HepG2 (cell line): ENCODE measurements at regions not wholly inside any gene's neighbourhood (a gene's known extent, or its start where the extent isn't known, plus 50 kb on each side); places are given as distances from the start of the nearest gene placed in this dataset.

Source experiments
- ATF4 ChIP-seq, 2 experiments: fragments of 450-650 bp in 1 of 2; sonication (generic) in 1 of 2; formaldehyde crosslinking; IDR thresholded peaks; 2 replicates each; pipeline versions ENCODE4 v1.5.0 to v1.8.0; 2020 to 2022; ENCODE audit warnings: mild to moderate bottlenecking in 1 of 2, missing genetic modification reagents in 1 of 2
- HMG20B ChIP-seq: conservative IDR thresholded peaks from 2 replicates; pipeline ENCODE4 v1.6.1; 2016; ENCODE audit warnings: missing genetic modification reagents, missing compliant biosample characterization
- KLF9 ChIP-seq: IDR thresholded peaks from 2 replicates; pipeline ENCODE4 v1.6.1; 2016; ENCODE audit warnings: low read depth
- MAF1 ChIP-seq: sonication (generic); formaldehyde crosslinking; IDR thresholded peaks from 2 replicates; pipeline ENCODE4 v1.5.0; 2020; ENCODE audit warnings: missing genetic modification reagents, borderline replicate concordance
- NR3C1 ChIP-seq: sonication (generic); formaldehyde crosslinking; IDR thresholded peaks from 2 replicates; pipeline ENCODE4 v1.4.0; 2020; ENCODE audit warnings: missing genetic modification reagents
- SMARCC2 ChIP-seq: fragments of 450-650 bp; IDR thresholded peaks from 2 replicates; pipeline ENCODE4 v1.6.1; 2017; ENCODE audit warnings: antibody characterized with exemption, mild to moderate bottlenecking
- TP53 ChIP-seq: sonication (generic); formaldehyde crosslinking; conservative IDR thresholded peaks from 2 replicates; pipeline ENCODE4 v1.4.0; 2020; ENCODE audit warnings: missing genetic modification reagents
- ZKSCAN1 ChIP-seq: fragments of 150-350 bp; IDR thresholded peaks from 2 replicates; pipeline ENCODE4 v1.6.1; 2014; ENCODE audit warnings: low read length
- ZNF20 ChIP-seq: sonication (generic); formaldehyde crosslinking; IDR thresholded peaks from 2 replicates; pipeline ENCODE4 v1.4.0; 2020; ENCODE audit warnings: mild to moderate bottlenecking, moderate library complexity, missing genetic modification reagents
- ZNF280D ChIP-seq: sonication (generic); formaldehyde crosslinking; IDR thresholded peaks from 2 replicates; pipeline ENCODE4 v1.5.1; 2020; ENCODE audit warnings: mild to moderate bottlenecking, missing genetic modification reagents
- ZNF614 ChIP-seq: IDR thresholded peaks from 2 replicates; pipeline ENCODE4 v1.6.1; 2018; ENCODE audit warnings: missing biosample characterization, missing genetic modification reagents, inconsistent platforms, borderline replicate concordance
- ZNF775 ChIP-seq: sonication (generic); formaldehyde crosslinking; IDR thresholded peaks from 2 replicates; pipeline ENCODE4 v1.4.0; 2020; ENCODE audit warnings: missing genetic modification reagents, mild to moderate bottlenecking, moderate library complexity, borderline replicate concordance
- TF ChIP-seq, protein P1 (sequence below): sonication (generic); formaldehyde crosslinking; IDR thresholded peaks from 2 replicates; pipeline ENCODE4 v1.5.0; 2020; ENCODE audit warnings: mild to moderate bottlenecking, missing genetic modification reagents

GRCh38 chr16:50991006-50991405 lies 160.1 kb downstream of the SALL1 start:
- TF ChIP-seq ZKSCAN1: no peak
- TF ChIP-seq HMG20B: no peak
- TF ChIP-seq ZNF775: no peak
- no peak for TF ChIP-seq MAF1 (CRISPR knock-in tag)
- no peak for TF ChIP-seq ZNF280D (CRISPR knock-in tag)
- TF ChIP-seq ZNF20 (CRISPR knock-in tag): no peak
- TF ChIP-seq TP53 (CRISPR knock-in tag): no peak
- TF ChIP-seq NR3C1 (CRISPR knock-in tag): no peak
- TF ChIP-seq ATF4 (CRISPR knock-in tag; IDR thresholded peaks at IDR 0.05): no peak
- TF ChIP-seq ZNF614 (CRISPR knock-in tag): no peak
- no peak for TF ChIP-seq SMARCC2
- TF ChIP-seq, protein P1, sequence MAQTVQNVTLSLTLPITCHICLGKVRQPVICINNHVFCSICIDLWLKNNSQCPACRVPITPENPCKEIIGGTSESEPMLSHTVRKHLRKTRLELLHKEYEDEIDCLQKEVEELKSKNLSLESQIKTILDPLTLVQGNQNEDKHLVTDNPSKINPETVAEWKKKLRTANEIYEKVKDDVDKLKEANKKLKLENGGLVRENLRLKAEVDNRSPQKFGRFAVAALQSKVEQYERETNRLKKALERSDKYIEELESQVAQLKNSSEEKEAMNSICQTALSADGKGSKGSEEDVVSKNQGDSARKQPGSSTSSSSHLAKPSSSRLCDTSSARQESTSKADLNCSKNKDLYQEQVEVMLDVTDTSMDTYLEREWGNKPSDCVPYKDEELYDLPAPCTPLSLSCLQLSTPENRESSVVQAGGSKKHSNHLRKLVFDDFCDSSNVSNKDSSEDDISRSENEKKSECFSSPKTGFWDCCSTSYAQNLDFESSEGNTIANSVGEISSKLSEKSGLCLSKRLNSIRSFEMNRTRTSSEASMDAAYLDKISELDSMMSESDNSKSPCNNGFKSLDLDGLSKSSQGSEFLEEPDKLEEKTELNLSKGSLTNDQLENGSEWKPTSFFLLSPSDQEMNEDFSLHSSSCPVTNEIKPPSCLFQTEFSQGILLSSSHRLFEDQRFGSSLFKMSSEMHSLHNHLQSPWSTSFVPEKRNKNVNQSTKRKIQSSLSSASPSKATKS (CRISPR knock-in tag): no peak
- no peak for TF ChIP-seq KLF9
